ENCODE measurements at regions not wholly inside any gene's neighbourhood (a gene's known extent, or its start where the extent isn't known, plus 50 kb on each side); places are given as distances from the start of the nearest gene placed in this dataset.

- Histone ChIP-seq H3K27ac (ENCODE audit: extremely low read length, insufficient read depth, low read length) (no peak overlapping the region), H2AFZ (ENCODE audit: low read length) (no peak overlapping the region), H3K4me2 (ENCODE audit: low read depth, low read length) (no peak overlapping the region), H3K9ac (ENCODE audit: insufficient read depth, low read depth, low read length) (no peak overlapping the region), H3K27me3 (ENCODE audit: control insufficient read depth in 1 of 2, insufficient read depth in 2 of 2, low read length in 2 of 2) (no peaks in the 10 kb centered on the region; a peak in 1 of 5 replicates), H3K9me3 (ENCODE audit: low read length) (no peaks in the 10 kb centered on the region), H4K20me1 (ENCODE audit: insufficient read depth, low read length) (no peaks in the 10 kb centered on the region), H3K36me3 (replicated peaks in 1 of 2; ENCODE audit: control insufficient read depth in 1 of 2, insufficient read depth in 2 of 2, low read length in 2 of 2) (no peaks in the 10 kb centered on the region), H3K4me1 (ENCODE audit: insufficient read depth, low read length) (no peaks in the 10 kb centered on the region), H3K4me3 (replicated peaks in 1 of 3; ENCODE audit: insufficient read depth in 1 of 3, low read depth in 2 of 3, low read length in 3 of 3) (no peak overlapping the region), H3K79me2 (ENCODE audit: insufficient read depth, low read length) (no peaks in the 10 kb centered on the region)
- no TSS peak for BruUV-seq (replicated peaks)
- 1% methylated on average over 4 of the region's 4 CpGs for WGBS (ENCODE audit: low lambda C conversion rate)
- in situ Hi-C loops (cut with HindIII; ENCODE audit: extremely low pct_ligation_motif_present, low pct_unique_long_range_greater_than_20kb) = no loop called here
- TF ChIP-seq RFX5 (IDR thresholded peaks at IDR 0.05; ENCODE audit: low read depth, low read length) (no peak), ETS1 (CRISPR knock-in tag; IDR thresholded peaks at IDR 0.05) (no peak), CREM (IDR thresholded peaks at IDR 0.05) (no peak), CREM (CRISPR knock-in tag; IDR thresholded peaks at IDR 0.05) (no peak), ZBTB10 (CRISPR knock-in tag; IDR thresholded peaks at IDR 0.05; ENCODE audit: borderline replicate concordance) (no peak)
- DNase-seq (ENCODE audit: low spot score) (no peak), FAIRE-seq (no peak), ATAC-seq (no peak)
- ChIA-PET CTCF (ENCODE audit: low intra/inter-chr PET ratio, low total read pairs) (no interaction called here), POLR2A (no interaction called here)
- intact Hi-C loops (cut with micrococcal nuclease; ENCODE audit: unreplicated experiment) = no loop called here
Observed at GRCh38 chr18:71047882-71048281, 759.0 kb downstream of the SOCS6 start.

All from HepG2 (cell line).